C4-2B (cell line): ENCODE measurements at regions not wholly inside any gene's neighbourhood (a gene's known extent, or its start where the extent isn't known, plus 50 kb on each side); places are given as distances from the start of the nearest gene placed in this dataset.

Experiments used
- H3K27ac ChIP-seq: fragments of 450-650 bp; 2 replicates; pipeline ENCODE4 v1.5.1; 2017
- ZFX ChIP-seq: fragments of 450-650 bp; IDR thresholded peaks from 2 replicates; pipeline ENCODE4 v1.6.1; 2017
- TF ChIP-seq, protein P1 (sequence below): fragments of 450-650 bp; conservative IDR thresholded peaks from 2 replicates; pipeline ENCODE4 v1.5.1; 2017; ENCODE audit warnings: mild to moderate bottlenecking

DNA sequence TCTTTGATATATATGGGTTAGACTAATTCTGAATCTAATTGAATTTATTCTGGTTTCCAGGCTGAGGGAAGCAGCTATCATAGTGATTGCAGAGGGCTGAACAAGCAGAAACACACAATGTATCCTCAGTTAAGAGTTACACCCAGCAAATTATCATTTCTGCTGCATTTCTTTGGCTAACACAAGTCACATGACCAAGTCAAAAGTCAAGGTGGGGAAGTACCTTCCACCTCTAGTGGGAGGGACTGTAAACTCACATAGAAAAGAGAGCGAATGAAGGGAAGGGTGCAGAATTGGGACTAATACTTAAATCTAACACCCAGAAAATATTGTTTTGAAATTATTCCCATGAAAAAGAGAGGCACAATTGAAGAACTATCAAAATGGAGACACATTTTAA lies 719.7 kb upstream of the MMS22L start:
- no peak overlapping the region for H3K27ac ChIP-seq
- no peak for TF ChIP-seq ZFX

DNA sequence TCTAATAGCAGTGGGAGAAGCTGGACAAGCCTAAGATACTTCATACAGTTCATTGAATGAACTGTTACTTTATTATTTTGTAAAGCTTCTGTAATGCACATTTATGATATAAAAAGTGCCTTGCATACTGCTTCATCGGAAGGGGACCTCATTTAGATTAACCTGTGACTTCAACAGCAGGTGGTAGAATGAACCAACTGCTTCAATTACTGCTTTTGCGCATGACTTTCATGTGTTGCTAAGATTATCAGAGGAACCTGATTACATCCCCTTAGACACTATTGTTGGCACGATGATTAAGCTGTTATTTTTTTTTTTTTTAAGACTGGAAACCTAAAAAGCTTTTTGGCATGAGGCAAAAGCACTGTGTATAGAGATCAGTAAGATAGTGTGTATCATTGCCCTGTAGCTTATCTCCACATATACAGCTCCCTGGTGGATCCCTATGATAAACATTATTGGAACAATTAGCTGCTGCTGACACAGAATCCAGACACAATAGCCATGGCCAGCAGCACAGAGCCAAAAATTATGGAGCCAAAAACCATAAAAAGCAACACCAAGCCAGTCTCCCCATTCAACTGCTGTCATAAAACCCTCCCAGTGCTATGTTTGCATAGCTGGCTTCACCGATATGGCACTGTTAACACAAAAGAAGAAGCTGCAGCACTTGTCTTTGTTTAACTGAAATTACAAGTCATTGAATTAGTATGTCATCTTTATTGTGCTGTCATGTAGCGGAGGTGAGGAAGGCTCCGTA lies 731.6 kb upstream of the MMS22L start:
- H3K27ac ChIP-seq: no peak overlapping the region
- no peak for TF ChIP-seq ZFX
- TF ChIP-seq, protein P1, sequence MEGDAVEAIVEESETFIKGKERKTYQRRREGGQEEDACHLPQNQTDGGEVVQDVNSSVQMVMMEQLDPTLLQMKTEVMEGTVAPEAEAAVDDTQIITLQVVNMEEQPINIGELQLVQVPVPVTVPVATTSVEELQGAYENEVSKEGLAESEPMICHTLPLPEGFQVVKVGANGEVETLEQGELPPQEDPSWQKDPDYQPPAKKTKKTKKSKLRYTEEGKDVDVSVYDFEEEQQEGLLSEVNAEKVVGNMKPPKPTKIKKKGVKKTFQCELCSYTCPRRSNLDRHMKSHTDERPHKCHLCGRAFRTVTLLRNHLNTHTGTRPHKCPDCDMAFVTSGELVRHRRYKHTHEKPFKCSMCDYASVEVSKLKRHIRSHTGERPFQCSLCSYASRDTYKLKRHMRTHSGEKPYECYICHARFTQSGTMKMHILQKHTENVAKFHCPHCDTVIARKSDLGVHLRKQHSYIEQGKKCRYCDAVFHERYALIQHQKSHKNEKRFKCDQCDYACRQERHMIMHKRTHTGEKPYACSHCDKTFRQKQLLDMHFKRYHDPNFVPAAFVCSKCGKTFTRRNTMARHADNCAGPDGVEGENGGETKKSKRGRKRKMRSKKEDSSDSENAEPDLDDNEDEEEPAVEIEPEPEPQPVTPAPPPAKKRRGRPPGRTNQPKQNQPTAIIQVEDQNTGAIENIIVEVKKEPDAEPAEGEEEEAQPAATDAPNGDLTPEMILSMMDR: no peak

DNA sequence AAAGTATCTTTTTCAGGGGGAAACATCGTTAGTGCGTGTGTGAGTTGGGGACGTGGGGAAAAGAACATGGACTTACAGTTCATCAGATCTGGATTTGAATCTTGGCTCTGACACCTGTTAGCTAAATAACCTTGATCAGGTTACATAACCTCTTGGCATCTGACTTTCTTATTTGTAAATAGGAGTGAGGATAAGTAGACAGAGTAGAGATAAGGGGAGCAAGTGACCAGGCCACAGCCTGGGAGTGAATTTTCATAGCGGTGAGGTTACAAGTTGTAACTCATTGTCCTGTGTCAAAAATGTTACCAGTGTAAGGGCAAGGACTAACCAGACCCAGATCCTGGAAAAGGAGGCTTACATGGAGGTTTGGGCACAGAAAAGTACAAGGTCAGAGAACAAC lies 733.5 kb upstream of the MMS22L start:
- H3K27ac ChIP-seq: no peak overlapping the region
- TF ChIP-seq ZFX: no peak

DNA sequence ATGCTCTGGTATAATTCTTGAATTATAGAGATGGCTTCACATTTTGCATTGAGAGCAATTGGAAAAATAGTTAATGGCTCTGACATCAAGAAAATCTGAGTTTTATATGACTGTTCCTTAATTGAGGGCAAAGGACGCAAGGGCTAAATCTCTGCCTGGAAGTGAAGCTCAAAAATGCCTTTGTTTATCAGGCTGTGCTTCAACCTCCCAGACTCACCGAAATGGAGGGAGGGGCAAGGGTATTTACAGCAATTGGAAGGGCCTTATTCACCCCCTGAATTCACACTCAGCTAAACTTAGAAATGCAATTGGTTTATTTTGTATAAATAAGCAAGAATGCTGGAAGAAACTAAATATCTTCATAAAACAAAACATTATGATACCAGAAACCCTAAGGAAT lies 737.2 kb upstream of the MMS22L start:
- H3K27ac ChIP-seq: no peak overlapping the region
- TF ChIP-seq ZFX: no peak
- TF ChIP-seq, protein P1: no peak

DNA sequence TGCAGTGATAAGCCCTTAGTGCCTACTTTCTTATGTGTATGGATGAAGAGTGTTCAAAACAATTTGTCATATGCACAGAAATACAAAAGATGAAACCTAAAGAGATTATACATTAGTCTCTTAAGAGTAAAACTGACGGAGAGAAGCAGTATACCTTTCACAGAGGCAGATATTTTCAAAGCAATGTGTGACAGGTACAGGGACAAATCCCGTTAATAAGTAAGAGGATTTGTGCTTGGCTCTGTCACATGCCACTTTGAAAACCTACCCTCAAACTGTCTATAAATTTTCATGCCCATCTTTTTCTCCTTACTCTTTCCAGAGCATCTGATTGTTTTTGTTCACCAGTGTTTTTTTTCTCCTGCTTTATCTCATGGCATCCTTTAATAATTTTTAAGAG lies 741.3 kb upstream of the MMS22L start:
- TF ChIP-seq ZFX: no peak
- TF ChIP-seq, protein P1: no peak

DNA sequence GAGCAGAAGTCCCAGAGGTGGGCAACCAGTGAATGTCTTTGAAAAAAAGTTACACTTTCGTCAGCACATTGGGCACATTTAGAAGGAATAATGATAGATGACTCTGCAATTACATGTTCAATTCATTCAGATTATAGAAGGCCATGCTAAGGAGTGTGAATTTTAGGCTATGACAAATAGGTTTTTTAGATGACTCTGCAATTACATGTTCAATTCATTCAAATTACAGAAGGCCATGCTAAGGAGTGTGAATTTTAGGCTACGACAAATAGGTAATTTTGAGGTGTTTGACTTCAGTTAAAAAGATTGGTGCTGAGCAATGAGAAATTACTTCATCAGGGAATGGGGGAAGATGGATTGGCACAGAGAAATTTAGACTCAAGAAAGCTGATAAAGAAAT lies 744.9 kb upstream of the MMS22L start:
- TF ChIP-seq, protein P1: no peak
- no peak for TF ChIP-seq ZFX
- no peak overlapping the region for H3K27ac ChIP-seq

More for the DNA sequence above, 741.3 kb upstream of the MMS22L start:
- no peak overlapping the region for H3K27ac ChIP-seq

DNA sequence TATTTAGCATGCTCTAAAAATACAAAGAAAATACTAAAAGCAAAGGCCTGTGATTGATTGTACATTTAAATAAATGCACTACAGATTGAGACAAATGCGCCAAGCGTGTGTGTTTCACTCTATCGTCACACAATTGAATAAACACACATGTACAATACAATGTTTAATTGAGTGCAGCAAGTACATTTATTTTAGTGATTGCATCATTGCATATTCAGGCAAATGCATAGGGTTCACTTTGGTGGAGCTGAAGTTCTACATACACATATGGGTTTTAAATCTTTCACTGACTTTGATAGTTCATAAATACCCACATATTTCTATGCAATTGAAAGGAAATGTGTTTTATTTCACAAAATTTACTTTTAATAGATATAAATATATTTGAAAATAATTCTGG lies 750.6 kb upstream of the MMS22L start:
- TF ChIP-seq, protein P1: no peak
- H3K27ac ChIP-seq: no peak overlapping the region

DNA sequence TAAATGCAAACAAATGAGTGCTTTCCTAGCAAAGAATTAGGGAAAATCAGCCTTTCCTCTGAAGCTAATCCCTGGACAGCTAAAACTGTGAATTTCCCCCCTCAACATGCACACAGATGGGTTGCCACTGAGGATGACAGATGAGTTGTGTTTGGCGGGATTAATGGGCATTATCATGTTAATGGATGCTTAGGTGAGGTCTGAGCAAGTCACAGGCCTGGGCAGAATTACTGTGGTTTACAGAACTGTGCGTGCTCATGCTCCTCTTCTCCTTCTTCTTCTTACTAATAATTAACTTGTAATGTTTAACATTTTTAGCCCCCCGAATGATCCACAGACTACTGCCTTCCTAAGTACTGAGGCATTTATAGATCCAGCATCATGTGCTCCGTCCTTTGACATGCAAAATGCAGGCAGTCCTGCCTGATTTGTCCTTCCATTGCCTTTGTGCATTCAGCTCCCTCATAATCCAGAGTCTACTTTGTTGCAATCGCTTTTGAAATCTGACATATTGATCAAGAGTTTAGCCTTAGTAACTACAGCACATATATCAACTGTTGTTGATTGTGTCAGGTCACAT lies 753.4 kb upstream of the MMS22L start:
- no peak overlapping the region for H3K27ac ChIP-seq
- no peak for TF ChIP-seq ZFX
- TF ChIP-seq, protein P1: no peak
